IPS DF 4.7 (cell line): ENCODE measurements at regions not wholly inside any gene's neighbourhood (a gene's known extent, or its start where the extent isn't known, plus 50 kb on each side); places are given as distances from the start of the nearest gene placed in this dataset.

ENCODE experiments used
- DNase-seq: peaks from one replicate; pipeline ENCODE4 v3.0.0-alpha.2; 2013; ENCODE audit warnings: low spot score; ENCODE audit errors: extremely low read depth

- no peak for DNase-seq
Observed at GRCh38 chr2:88832992-88833389, 141.5 kb downstream of the RPIA start.

- no peak for DNase-seq
Observed at GRCh38 chr2:88834376-88834775, 142.9 kb downstream of the RPIA start.

GRCh38 chr2:88834866-88835265 is 143.4 kb downstream of the RPIA start:
- DNase-seq: no peak

- no peak for DNase-seq
Observed at GRCh38 chr2:88835726-88836125, 144.3 kb downstream of the RPIA start.

GRCh38 chr2:88836351-88836750 is 144.9 kb downstream of the RPIA start:
- DNase-seq: no peak

- no peak for DNase-seq
Observed at GRCh38 chr2:88837511-88838160, 146.2 kb downstream of the RPIA start.

- no peak for DNase-seq
Observed at GRCh38 chr2:88838165-88838635, 146.7 kb downstream of the RPIA start.

GRCh38 chr2:88841224-88841929 is 149.9 kb downstream of the RPIA start:
- DNase-seq: no peak

- no peak for DNase-seq
Observed at GRCh38 chr2:88842656-88843460, 151.4 kb downstream of the RPIA start.

- no peak for DNase-seq
Observed at GRCh38 chr2:88843651-88844050, 152.2 kb downstream of the RPIA start.

GRCh38 chr2:88844960-88845359 is 153.5 kb downstream of the RPIA start:
- no peak for DNase-seq

- DNase-seq: no peak
Observed at GRCh38 chr2:88845772-88846661, 154.5 kb downstream of the RPIA start.

GRCh38 chr2:88852753-88853402 is 161.4 kb downstream of the RPIA start:
- DNase-seq: no peak

- no peak for DNase-seq
Observed at GRCh38 chr2:88853403-88853790, 161.9 kb downstream of the RPIA start.

- no peak for DNase-seq
Observed at GRCh38 chr2:88854528-88854927, 163.1 kb downstream of the RPIA start.

- DNase-seq: no peak
Observed at GRCh38 chr2:88855620-88856408, 164.3 kb downstream of the RPIA start.

- no peak for DNase-seq
Observed at GRCh38 chr2:88856409-88857135, 165.1 kb downstream of the RPIA start.

- DNase-seq: no peak
Observed at GRCh38 chr2:88857274-88857741, 165.8 kb downstream of the RPIA start.

GRCh38 chr2:88857951-88858411 is 166.5 kb downstream of the RPIA start:
- DNase-seq: no peak
